Thyroid gland (tissue), 4 donors: ENCODE measurements at regions not wholly inside any gene's neighbourhood (a gene's known extent, or its start where the extent isn't known, plus 50 kb on each side); places are given as distances from the start of the nearest gene placed in this dataset.
"Not testable (repeated sequence)": the region's sequence is repeated elsewhere in the genome, so short reads cannot be mapped to it uniquely, and the experiment has no call there.

ENCODE experiments used
- POLR2A ChIP-seq, 2 donors: fragments of 450-650 bp; IDR thresholded peaks; one replicate each; pipeline ENCODE4 v1.6.1; 2017; ENCODE audit warnings: antibody characterized with exemption in 2 of 2, mild to moderate bottlenecking in 2 of 2, moderate library complexity in 1 of 2
- TF ChIP-seq, protein P1 (sequence below), 6 experiments: fragments of 200-600 bp in 3 of 6; fragments of 450-650 bp in 3 of 6; sonication (generic) in 3 of 6; IDR thresholded peaks; one replicate each; pipeline ENCODE4 v1.5.1; 2016 to 2019; ENCODE audit warnings: antibody characterized with exemption in 6 of 6, mild to moderate bottlenecking in 2 of 6, inconsistent platforms in 1 of 6, moderate library complexity in 1 of 6

DNA sequence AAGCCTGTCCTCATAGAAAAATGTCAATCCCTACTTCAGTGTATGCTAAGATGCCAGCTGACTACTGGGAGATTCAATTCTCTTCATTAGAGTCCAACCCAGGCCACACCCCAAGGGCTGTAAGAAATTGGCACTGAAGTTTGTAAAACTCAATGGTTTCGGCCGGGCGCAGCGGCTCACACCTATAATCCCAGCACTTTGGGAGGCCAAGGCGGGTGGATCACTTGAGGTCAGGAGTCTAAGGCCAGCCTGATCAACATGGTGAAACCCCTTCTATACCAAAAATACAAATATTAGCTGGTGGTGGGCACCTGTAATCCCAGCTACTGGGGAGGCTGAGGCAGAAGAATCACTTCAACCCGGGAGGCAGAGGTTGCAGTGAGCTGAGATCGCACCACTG is 169.2 kb downstream of the OR4M2 start:
- TF ChIP-seq, protein P1, sequence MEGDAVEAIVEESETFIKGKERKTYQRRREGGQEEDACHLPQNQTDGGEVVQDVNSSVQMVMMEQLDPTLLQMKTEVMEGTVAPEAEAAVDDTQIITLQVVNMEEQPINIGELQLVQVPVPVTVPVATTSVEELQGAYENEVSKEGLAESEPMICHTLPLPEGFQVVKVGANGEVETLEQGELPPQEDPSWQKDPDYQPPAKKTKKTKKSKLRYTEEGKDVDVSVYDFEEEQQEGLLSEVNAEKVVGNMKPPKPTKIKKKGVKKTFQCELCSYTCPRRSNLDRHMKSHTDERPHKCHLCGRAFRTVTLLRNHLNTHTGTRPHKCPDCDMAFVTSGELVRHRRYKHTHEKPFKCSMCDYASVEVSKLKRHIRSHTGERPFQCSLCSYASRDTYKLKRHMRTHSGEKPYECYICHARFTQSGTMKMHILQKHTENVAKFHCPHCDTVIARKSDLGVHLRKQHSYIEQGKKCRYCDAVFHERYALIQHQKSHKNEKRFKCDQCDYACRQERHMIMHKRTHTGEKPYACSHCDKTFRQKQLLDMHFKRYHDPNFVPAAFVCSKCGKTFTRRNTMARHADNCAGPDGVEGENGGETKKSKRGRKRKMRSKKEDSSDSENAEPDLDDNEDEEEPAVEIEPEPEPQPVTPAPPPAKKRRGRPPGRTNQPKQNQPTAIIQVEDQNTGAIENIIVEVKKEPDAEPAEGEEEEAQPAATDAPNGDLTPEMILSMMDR (IDR thresholded peaks at IDR 0.05), result not testable (repeated sequence)
- not testable (repeated sequence) for TF ChIP-seq POLR2A (IDR thresholded peaks at IDR 0.05)
